CD4-positive, CD25-positive, alpha-beta regulatory T cell (primary cell): ENCODE measurements at regions not wholly inside any gene's neighbourhood (a gene's known extent, or its start where the extent isn't known, plus 50 kb on each side); places are given as distances from the start of the nearest gene placed in this dataset.

Experiments used
- ATAC-seq, 2 donors: fragments of 150-1000 bp; cut with Tn5 transposase; one replicate each; pipeline ENCODE4 v1.10.0; 2021; ENCODE audit warnings: low read depth in 2 of 2, moderate number of reproducible peaks in 2 of 2, moderate library complexity in 1 of 2
- DNase-seq, 3 donors: peaks; one replicate each; pipeline versions ENCODE4 v3.0.0 to v3.0.0-alpha.2; 2012 to 2022; ENCODE audit warnings: mixed read lengths in 1 of 3
- H3K27ac ChIP-seq: one replicate; pipeline ENCODE4 v1.7.0; 2013; ENCODE audit warnings: mild to moderate bottlenecking, low read length; ENCODE audit not compliant: insufficient read depth, poor library complexity, severe bottlenecking
- H3K27me3 ChIP-seq: one replicate; pipeline ENCODE4 v1.7.0; 2013; ENCODE audit warnings: low read length; ENCODE audit not compliant: control insufficient read depth, insufficient read depth
- H3K36me3 ChIP-seq: one replicate; pipeline ENCODE4 v1.7.0; 2013; ENCODE audit warnings: mild to moderate bottlenecking, low read length, moderate library complexity; ENCODE audit not compliant: control insufficient read depth, insufficient read depth
- H3K4me1 ChIP-seq: 2 replicates; pipeline ENCODE4 v1.7.0; 2013; ENCODE audit warnings: mild to moderate bottlenecking, low read length; ENCODE audit not compliant: insufficient read depth, control insufficient read depth, poor library complexity, severe bottlenecking
- H3K4me3 ChIP-seq: one replicate; pipeline ENCODE4 v1.7.0; 2013; ENCODE audit warnings: low read depth, mild to moderate bottlenecking, low read length, moderate library complexity
- H3K9me3 ChIP-seq, 2 experiments: 1 replicate in 1 of 2; 2 replicates in 1 of 2; pipeline ENCODE4 v1.7.0; 2013; ENCODE audit warnings: low read length in 2 of 2, mild to moderate bottlenecking in 1 of 2, moderate library complexity in 1 of 2; ENCODE audit not compliant: control insufficient read depth in 2 of 2
- H3K27ac Mint-ChIP-seq, 3 donors: one replicate each; pipeline ENCODE4 v1.8.0; 2020 to 2022; ENCODE audit warnings: mild to moderate bottlenecking in 3 of 3, mixed read lengths in 3 of 3, moderate library complexity in 2 of 3
- H3K27me3 Mint-ChIP-seq: one replicate; pipeline ENCODE4 v1.8.0; 2022; ENCODE audit warnings: mild to moderate bottlenecking, mixed read lengths
- H3K36me3 Mint-ChIP-seq: one replicate; pipeline ENCODE4 v1.8.0; 2020; ENCODE audit warnings: mixed read lengths
- H3K4me1 Mint-ChIP-seq, 4 donors: one replicate each; pipeline ENCODE4 v1.8.0; 2020 to 2022; ENCODE audit warnings: mixed read lengths in 4 of 4, mild to moderate bottlenecking in 1 of 4
- H3K4me3 Mint-ChIP-seq, 4 donors: one replicate each; pipeline ENCODE4 v1.8.0; 2020 to 2022; ENCODE audit warnings: mild to moderate bottlenecking in 4 of 4, mixed read lengths in 4 of 4, moderate library complexity in 3 of 4
- H3K9me3 Mint-ChIP-seq, 7 donors: one replicate each; pipeline ENCODE4 v1.8.0; 2020 to 2022; ENCODE audit warnings: mixed read lengths in 7 of 7, mild to moderate bottlenecking in 3 of 7, moderate library complexity in 2 of 7

DNA sequence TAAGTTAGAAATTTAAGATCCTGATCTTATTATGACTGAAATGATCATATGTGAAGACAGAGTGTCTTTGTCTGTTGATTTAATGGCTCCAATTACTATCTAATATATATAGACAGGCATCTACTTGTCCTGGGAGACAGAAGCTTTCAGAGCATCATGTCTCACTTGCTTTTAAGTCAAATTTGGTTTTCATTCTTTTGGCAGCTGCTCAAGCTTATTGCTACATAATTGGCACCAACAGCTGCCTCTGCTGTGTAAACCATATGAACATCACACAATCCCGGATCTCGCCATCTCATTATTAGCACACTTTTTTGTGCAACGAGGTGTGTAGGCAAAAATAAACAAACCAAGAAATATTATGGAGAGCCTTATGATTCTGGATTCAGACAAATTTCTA, 1717.9 kb downstream of the EFNA5 start:
- DNase-seq = no peak

DNA sequence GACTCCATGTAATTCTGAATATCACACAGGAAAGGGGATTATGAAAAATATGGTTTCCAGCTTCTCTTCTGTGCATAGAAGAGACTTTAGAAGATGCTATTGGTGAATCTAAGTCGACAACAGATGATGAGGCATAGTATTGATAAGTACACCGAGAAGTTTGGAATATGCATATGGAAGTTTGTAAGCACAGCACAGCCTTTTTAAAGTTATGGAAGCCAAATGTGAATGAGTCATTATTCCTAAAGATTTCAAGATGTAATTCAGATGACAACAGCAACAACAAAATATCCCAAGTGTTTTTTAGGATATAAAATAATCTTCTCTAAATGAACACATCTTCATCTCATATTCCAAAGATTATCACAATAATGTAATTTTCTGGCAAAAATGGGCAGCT, 1723.3 kb downstream of the EFNA5 start:
- Histone ChIP-seq H3K9me3 (peaks cover 0 to 4% of the 10 kb centered on the region in 2 experiments), H3K4me1 (no peaks in the 10 kb centered on the region), H3K27me3 (no peaks in the 10 kb centered on the region), H3K4me3 (no peak overlapping the region), H3K27ac (no peak overlapping the region), H3K36me3 (no peaks in the 10 kb centered on the region)
- no peaks in the 10 kb centered on the region for H3K4me1 Mint-ChIP-seq
- ATAC-seq (no peak), DNase-seq (no peak)
- no peak overlapping the region for H3K4me3 Mint-ChIP-seq
- no peak overlapping the region for H3K27ac Mint-ChIP-seq
- H3K27me3 Mint-ChIP-seq = peaks cover 5% of the 10 kb centered on the region
- H3K36me3 Mint-ChIP-seq = no peaks in the 10 kb centered on the region
- H3K9me3 Mint-ChIP-seq = peaks cover 2 to 15% (median 10%) of the 10 kb centered on the region in 7 donors

More for the DNA sequence above, 1717.9 kb downstream of the EFNA5 start:
- Histone ChIP-seq H3K27ac (no peak overlapping the region), H3K27me3 (no peaks in the 10 kb centered on the region), H3K9me3 (no peaks in the 10 kb centered on the region), H3K4me3 (no peak overlapping the region), H3K36me3 (no peaks in the 10 kb centered on the region), H3K4me1 (no peaks in the 10 kb centered on the region)
- Mint-ChIP-seq H3K9me3 (peaks cover 2 to 12% (median 3%) of the 10 kb centered on the region in 7 donors), H3K4me3 (no peak overlapping the region), H3K4me1 (no peaks in the 10 kb centered on the region), H3K36me3 (no peaks in the 10 kb centered on the region), H3K27ac (no peak overlapping the region), H3K27me3 (peaks cover 5% of the 10 kb centered on the region)
- no peak for ATAC-seq

DNA sequence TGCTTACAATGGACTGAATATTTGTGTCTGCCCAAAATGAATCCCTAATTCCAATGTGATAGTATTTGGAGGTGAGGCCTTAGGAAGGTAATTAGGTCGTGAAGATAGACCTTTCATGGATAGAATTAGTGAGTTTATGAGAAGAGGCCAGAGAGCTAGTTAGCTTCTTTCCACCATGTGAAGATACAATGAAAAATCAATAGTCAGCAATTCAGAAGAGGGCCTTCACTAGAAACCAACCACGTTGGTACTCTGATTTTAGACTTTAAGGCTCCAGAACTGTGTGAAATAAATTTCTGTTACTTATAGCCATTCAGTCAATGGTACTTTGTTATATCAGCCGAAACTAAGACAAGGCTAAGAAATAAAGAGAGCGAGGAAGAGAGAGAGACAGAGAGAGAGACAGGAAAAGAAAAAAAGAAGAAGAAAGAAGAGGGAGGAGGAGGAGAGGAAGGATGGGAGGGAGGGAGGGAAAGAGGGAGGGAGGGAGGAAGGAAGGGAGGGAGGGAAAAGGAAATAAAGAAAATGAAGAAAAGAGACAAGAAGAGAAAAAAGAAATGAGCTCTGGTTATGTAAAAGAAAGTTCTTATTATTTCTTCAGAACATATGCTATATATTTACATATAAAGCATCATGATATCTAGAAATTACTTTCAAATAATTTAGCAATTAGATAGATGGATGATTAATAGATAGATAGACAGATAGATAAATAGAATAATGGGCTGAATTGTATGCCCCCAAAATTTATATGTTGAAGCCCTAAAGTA, 1725.3 kb downstream of the EFNA5 start:
- H3K4me3 ChIP-seq = no peak overlapping the region
- no peak overlapping the region for H3K4me3 Mint-ChIP-seq
- ATAC-seq (no peak), DNase-seq (no peak)
- H3K27me3 ChIP-seq = no peaks in the 10 kb centered on the region
- H3K36me3 Mint-ChIP-seq = no peaks in the 10 kb centered on the region
- H3K27me3 Mint-ChIP-seq = peaks cover 5% of the 10 kb centered on the region
- no peaks in the 10 kb centered on the region for H3K36me3 ChIP-seq
- H3K4me1 Mint-ChIP-seq = no peaks in the 10 kb centered on the region
- peaks cover 4 to 21% (median 6%) of the 10 kb centered on the region in 7 donors for H3K9me3 Mint-ChIP-seq
- no peak overlapping the region for H3K27ac Mint-ChIP-seq
- H3K9me3 ChIP-seq = peaks cover 0 to 4% of the 10 kb centered on the region in 2 experiments
- no peaks in the 10 kb centered on the region for H3K4me1 ChIP-seq
- H3K27ac ChIP-seq = no peak overlapping the region

DNA sequence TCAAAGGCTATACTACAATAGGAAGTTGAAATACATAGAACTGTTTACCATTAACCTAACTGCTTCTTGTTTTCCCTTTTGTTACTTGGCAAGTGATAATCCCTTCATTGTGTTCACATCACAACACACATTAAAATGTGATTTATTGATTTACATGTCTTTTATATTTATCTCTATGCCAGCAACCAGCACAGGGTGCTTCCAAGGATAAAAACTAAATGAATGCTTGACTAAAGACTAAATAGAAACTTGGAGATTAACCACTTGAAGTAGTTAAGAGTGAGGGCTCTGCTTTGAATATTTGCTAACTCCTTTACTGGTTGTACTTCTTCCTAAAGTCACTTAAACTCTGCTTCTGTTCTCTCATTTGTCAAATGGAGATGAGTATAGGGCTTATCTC, 1730.6 kb downstream of the EFNA5 start:
- DNase-seq (no peak), ATAC-seq (no peak)
- no peaks in the 10 kb centered on the region for H3K4me1 ChIP-seq
- no peak overlapping the region for H3K27ac ChIP-seq
- no peaks in the 10 kb centered on the region for H3K4me1 Mint-ChIP-seq
- no peak overlapping the region for H3K4me3 ChIP-seq
- no peaks in the 10 kb centered on the region for H3K36me3 ChIP-seq
- no peak overlapping the region for H3K27ac Mint-ChIP-seq
- H3K4me3 Mint-ChIP-seq = no peak overlapping the region
- H3K9me3 ChIP-seq = no peaks in the 10 kb centered on the region
- H3K27me3 ChIP-seq = no peaks in the 10 kb centered on the region
- no peaks in the 10 kb centered on the region for H3K36me3 Mint-ChIP-seq
- H3K9me3 Mint-ChIP-seq = peaks cover 0 to 25% (median 6%) of the 10 kb centered on the region in 7 donors
- no peaks in the 10 kb centered on the region for H3K27me3 Mint-ChIP-seq

DNA sequence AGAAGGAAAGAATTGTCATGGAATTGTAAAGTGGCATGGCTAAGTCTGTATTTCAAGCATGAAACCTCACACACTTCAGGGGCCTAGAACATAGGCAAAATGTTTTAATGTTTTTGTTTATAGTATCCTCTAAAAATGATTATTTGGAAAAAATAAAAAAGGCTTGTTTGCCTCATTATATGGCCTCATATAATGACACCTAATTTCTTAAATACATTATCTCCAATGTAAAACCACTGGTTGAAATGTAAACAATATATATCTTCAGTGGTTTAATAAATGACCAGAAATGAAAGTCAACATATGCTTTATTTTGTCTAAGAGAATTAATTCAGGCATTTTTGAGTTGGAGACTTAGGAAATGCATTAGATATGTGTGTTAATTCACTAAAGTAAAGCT, 1736.6 kb downstream of the EFNA5 start:
- Mint-ChIP-seq H3K4me3 (no peak overlapping the region), H3K9me3 (peaks cover 0 to 22% (median 10%) of the 10 kb centered on the region in 7 donors), H3K27ac (no peak overlapping the region), H3K27me3 (no peaks in the 10 kb centered on the region), H3K36me3 (no peaks in the 10 kb centered on the region), H3K4me1 (no peaks in the 10 kb centered on the region)
- no peaks in the 10 kb centered on the region for H3K27me3 ChIP-seq
- H3K4me1 ChIP-seq = no peaks in the 10 kb centered on the region
- ATAC-seq (no peak), DNase-seq (no peak)
- no peaks in the 10 kb centered on the region for H3K9me3 ChIP-seq
- no peaks in the 10 kb centered on the region for H3K36me3 ChIP-seq
- H3K4me3 ChIP-seq = no peak overlapping the region
- no peak overlapping the region for H3K27ac ChIP-seq

DNA sequence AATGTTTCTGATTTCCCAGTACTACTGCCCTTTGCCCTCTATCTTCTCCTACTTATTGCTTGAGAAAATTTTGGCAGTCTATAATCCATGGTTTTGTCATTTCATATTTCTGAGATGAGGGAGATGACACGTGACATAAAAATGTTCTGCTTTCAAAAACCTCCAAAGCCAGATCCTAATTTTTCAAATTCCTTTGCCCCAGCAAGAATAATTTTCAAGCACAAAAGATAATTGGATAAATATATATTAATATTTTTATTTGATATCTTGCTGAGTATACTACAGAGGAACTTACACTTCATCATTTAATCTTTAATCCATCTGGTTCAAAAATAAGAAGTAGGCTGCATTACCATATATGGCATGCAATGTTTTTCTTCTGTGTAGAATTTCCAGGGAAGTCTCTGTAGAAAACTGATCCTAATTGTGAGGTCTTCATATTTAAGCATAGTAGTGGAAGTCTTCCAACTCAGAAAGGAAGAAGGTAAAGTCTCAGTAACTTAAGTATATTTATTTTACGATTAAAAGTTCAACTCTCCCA, 1738.8 kb downstream of the EFNA5 start:
- no peak overlapping the region for H3K4me3 Mint-ChIP-seq

DNA sequence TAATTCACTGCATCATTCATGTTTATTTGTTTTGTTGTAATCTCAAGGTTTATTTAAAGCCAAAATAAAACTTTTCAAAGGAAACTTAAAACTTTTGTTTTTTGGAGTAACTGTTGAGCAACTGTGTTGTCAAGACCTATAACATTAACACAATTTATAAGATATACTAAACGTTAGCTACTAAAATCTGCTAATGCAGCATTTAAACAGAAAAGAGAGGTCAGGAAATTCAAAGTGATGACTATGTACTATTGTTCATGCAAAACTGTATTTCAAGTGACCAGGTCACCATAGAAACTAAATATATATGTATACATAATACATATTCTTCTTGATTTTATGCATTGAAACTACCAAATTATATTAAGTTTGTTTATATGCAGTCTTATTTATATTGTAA, 1740.9 kb downstream of the EFNA5 start:
- Mint-ChIP-seq H3K36me3 (no peaks in the 10 kb centered on the region), H3K27ac (no peak overlapping the region), H3K4me1 (no peaks in the 10 kb centered on the region), H3K27me3 (no peaks in the 10 kb centered on the region), H3K9me3 (peaks cover 0 to 23% (median 2%) of the 10 kb centered on the region in 7 donors), H3K4me3 (no peak overlapping the region)
- ATAC-seq (no peak), DNase-seq (no peak)
- H3K4me1 ChIP-seq = no peaks in the 10 kb centered on the region
- no peaks in the 10 kb centered on the region for H3K27me3 ChIP-seq
- H3K4me3 ChIP-seq = no peak overlapping the region
- H3K9me3 ChIP-seq = no peaks in the 10 kb centered on the region
- no peaks in the 10 kb centered on the region for H3K36me3 ChIP-seq
- no peak overlapping the region for H3K27ac ChIP-seq

More for the DNA sequence above, 1738.8 kb downstream of the EFNA5 start:
- H3K4me3 ChIP-seq = no peak overlapping the region
- no peaks in the 10 kb centered on the region for H3K36me3 ChIP-seq
- no peak for DNase-seq
- H3K27me3 ChIP-seq = no peaks in the 10 kb centered on the region
- no peaks in the 10 kb centered on the region for H3K27me3 Mint-ChIP-seq
- no peaks in the 10 kb centered on the region for H3K4me1 Mint-ChIP-seq
- no peaks in the 10 kb centered on the region for H3K9me3 ChIP-seq
- no peaks in the 10 kb centered on the region for H3K36me3 Mint-ChIP-seq
- no peaks in the 10 kb centered on the region for H3K4me1 ChIP-seq
- no peak for ATAC-seq
- H3K27ac Mint-ChIP-seq = no peak overlapping the region
- H3K9me3 Mint-ChIP-seq = peaks cover 0 to 19% (median 4%) of the 10 kb centered on the region in 7 donors
- no peak overlapping the region for H3K27ac ChIP-seq

DNA sequence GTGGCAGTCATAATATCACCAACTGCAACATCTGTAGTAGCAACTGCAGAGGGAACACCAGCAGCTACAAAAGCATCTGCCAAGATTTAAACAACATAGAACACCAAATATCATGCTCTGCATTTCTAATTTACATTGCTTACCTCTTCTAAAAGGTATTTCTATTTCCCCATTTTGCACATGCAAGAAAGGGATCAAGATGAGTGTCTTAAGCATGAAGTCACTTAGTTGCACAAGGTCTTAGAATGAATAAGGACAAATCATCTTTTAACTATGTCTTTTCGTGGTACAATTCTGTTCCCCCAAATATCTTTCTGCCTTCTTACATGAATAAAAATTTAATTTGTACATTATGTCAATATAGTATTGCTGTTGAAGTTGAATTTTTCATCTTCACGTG, 1746.4 kb downstream of the EFNA5 start:
- H3K36me3 ChIP-seq = no peaks in the 10 kb centered on the region
- no peaks in the 10 kb centered on the region for H3K4me1 Mint-ChIP-seq
- H3K36me3 Mint-ChIP-seq = no peaks in the 10 kb centered on the region
- H3K4me1 ChIP-seq = no peaks in the 10 kb centered on the region
- no peaks in the 10 kb centered on the region for H3K27me3 ChIP-seq
- H3K4me3 ChIP-seq = no peak overlapping the region
- no peak overlapping the region for H3K27ac Mint-ChIP-seq
- ATAC-seq = no peak
- H3K27ac ChIP-seq = no peak overlapping the region
- no peaks in the 10 kb centered on the region for H3K27me3 Mint-ChIP-seq
- H3K9me3 Mint-ChIP-seq = peaks cover 0 to 21% (median 3%) of the 10 kb centered on the region in 7 donors
- H3K9me3 ChIP-seq = peaks cover 0 to 3% of the 10 kb centered on the region in 2 experiments
- DNase-seq = no peak
- H3K4me3 Mint-ChIP-seq = no peak overlapping the region
